ENCODE measurements at regions not wholly inside any gene's neighbourhood (a gene's known extent, or its start where the extent isn't known, plus 50 kb on each side); places are given as distances from the start of the nearest gene placed in this dataset.

DNA sequence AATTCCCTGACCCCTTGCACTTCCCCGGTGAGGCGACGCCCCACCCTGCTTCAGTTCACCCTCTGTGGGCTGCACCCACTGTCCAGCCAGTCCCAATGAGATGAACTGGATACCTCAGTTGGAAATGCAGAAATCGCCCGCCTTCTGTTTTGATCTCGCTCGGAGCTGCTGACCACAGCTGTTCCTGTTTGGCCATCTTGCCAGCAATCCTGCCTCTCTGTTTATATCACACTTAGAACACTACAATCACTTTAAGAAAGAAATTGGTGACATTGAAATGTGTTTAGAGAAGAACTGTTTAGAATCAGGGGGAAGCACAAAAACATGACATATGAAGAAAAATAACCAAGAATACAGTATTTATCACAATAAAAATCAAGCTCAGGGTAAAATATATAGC is 127.5 kb upstream of the SUCLG2 start:
- TF ChIP-seq, protein P1, sequence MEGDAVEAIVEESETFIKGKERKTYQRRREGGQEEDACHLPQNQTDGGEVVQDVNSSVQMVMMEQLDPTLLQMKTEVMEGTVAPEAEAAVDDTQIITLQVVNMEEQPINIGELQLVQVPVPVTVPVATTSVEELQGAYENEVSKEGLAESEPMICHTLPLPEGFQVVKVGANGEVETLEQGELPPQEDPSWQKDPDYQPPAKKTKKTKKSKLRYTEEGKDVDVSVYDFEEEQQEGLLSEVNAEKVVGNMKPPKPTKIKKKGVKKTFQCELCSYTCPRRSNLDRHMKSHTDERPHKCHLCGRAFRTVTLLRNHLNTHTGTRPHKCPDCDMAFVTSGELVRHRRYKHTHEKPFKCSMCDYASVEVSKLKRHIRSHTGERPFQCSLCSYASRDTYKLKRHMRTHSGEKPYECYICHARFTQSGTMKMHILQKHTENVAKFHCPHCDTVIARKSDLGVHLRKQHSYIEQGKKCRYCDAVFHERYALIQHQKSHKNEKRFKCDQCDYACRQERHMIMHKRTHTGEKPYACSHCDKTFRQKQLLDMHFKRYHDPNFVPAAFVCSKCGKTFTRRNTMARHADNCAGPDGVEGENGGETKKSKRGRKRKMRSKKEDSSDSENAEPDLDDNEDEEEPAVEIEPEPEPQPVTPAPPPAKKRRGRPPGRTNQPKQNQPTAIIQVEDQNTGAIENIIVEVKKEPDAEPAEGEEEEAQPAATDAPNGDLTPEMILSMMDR (IDR thresholded peaks at IDR 0.05) = no peak
- TF ChIP-seq POLR2A (IDR thresholded peaks at IDR 0.05) (no peak), EP300 (IDR thresholded peaks at IDR 0.05) (no peak)

Data from tibial nerve (tissue), 4 donors.